H1 (cell line): ENCODE measurements at regions not wholly inside any gene's neighbourhood (a gene's known extent, or its start where the extent isn't known, plus 50 kb on each side); places are given as distances from the start of the nearest gene placed in this dataset.

Source experiments
- CTCF ChIA-PET: fragments of 300-600 bp; sonication (Branson Sonifier 250); formaldehyde crosslinking; loops from one replicate; lab custom pipeline; 2021; ENCODE audit not compliant: partially characterized antibody; lab: Charles Lee
- POLR2A ChIA-PET: fragments of 300-600 bp; sonication (Branson Sonifier 250); formaldehyde crosslinking; loops from one replicate; lab custom pipeline; 2021; ENCODE audit warnings: inconsistent platforms; ENCODE audit not compliant: partially characterized antibody; lab: Charles Lee
- DNase-seq, 2 experiments: peaks; one replicate each; pipeline versions ENCODE4 v3.0.0 to v3.0.0-alpha.2; 2010 to 2022; ENCODE audit warnings: low spot score in 2 of 2, low read depth in 1 of 2, mixed read lengths in 1 of 2
- FAIRE-seq: peaks from 2 replicates; lab custom pipeline; 2011; peaks lifted over from hg19 to GRCh38; lab: Jason Lieb, UNC
- H2AFZ ChIP-seq: 2 replicates; pipeline ENCODE4 v1.8.1; 2012; ENCODE audit warnings: low read length, inconsistent platforms
- H2AK5ac ChIP-seq: 2 replicates; pipeline ENCODE4 v1.6.1; 2013; ENCODE audit warnings: low read depth, low read length
- H2BK120ac ChIP-seq: replicated peaks from 2 replicates; pipeline ENCODE3; 2013; ENCODE audit warnings: low read depth, low read length, inconsistent platforms
- H2BK12ac ChIP-seq: 2 replicates; pipeline ENCODE4 v1.6.1; 2013; ENCODE audit warnings: low read depth, low read length
- H2BK15ac ChIP-seq: 2 replicates; pipeline ENCODE4 v1.6.1; 2013; ENCODE audit warnings: low read length
- H2BK20ac ChIP-seq: 2 replicates; pipeline ENCODE4 v1.6.1; 2013; ENCODE audit warnings: low read length
- H2BK5ac ChIP-seq: 2 replicates; pipeline ENCODE4 v1.6.1; 2013; ENCODE audit warnings: low read depth, low read length
- H3K14ac ChIP-seq: 2 replicates; pipeline ENCODE4 v1.6.1; 2013; ENCODE audit warnings: inconsistent platforms; ENCODE audit not compliant: insufficient read length
- H3K18ac ChIP-seq: 2 replicates; pipeline ENCODE4 v1.6.1; 2013; ENCODE audit warnings: low read length; ENCODE audit errors: extremely low read depth
- H3K23ac ChIP-seq: 2 replicates; pipeline ENCODE4 v1.6.1; 2013; ENCODE audit warnings: inconsistent platforms; ENCODE audit not compliant: insufficient read length
- H3K23me2 ChIP-seq: 2 replicates; pipeline ENCODE4 v1.6.1; 2013; ENCODE audit warnings: low read depth, low read length
- H3K27ac ChIP-seq: 2 replicates; pipeline ENCODE4 v1.6.1; 2011; ENCODE audit warnings: low read depth, low read length, inconsistent platforms
- H3K27me3 ChIP-seq, 4 experiments: replicated peaks in 1 of 4; 1 replicate in 1 of 4; 2 replicates in 3 of 4; pipeline versions ENCODE4 v1.6.1 to v1.8.1; 2011 to 2013; ENCODE audit warnings: low read length in 3 of 4, mild to moderate bottlenecking in 3 of 4, inconsistent platforms in 2 of 4, mixed read lengths in 2 of 4, moderate library complexity in 1 of 4; ENCODE audit not compliant: control insufficient read depth in 3 of 4, insufficient read depth in 3 of 4; ENCODE audit errors: extremely low read depth in 1 of 4
- H3K36me3 ChIP-seq, 4 experiments: 2 replicates each; pipeline versions ENCODE4 v1.6.1 to v1.8.1; 2011 to 2013; ENCODE audit warnings: mild to moderate bottlenecking in 4 of 4, low read length in 3 of 4, moderate library complexity in 2 of 4, control low read depth in 1 of 4, inconsistent platforms in 1 of 4; ENCODE audit not compliant: insufficient read depth in 4 of 4, control insufficient read depth in 2 of 4
- H3K4ac ChIP-seq: replicated peaks from 2 replicates; pipeline ENCODE3; 2013; ENCODE audit warnings: low read length, low read depth, mixed read lengths, inconsistent platforms; ENCODE audit not compliant: insufficient read length
- H3K4me1 ChIP-seq, 4 experiments: replicated peaks in 1 of 4; 1 replicate in 1 of 4; 2 replicates in 3 of 4; pipeline versions ENCODE4 v1.6.1 to v1.8.1; 2011 to 2013; ENCODE audit warnings: low read length in 3 of 4, inconsistent platforms in 2 of 4, mixed read lengths in 1 of 4; ENCODE audit not compliant: insufficient read depth in 4 of 4, control insufficient read depth in 3 of 4
- H3K4me2 ChIP-seq, 2 experiments: 2 replicates each; pipeline versions ENCODE4 v1.6.1 to v1.8.1; 2011 to 2013; ENCODE audit warnings: low read depth in 2 of 2, low read length in 2 of 2, control low read depth in 1 of 2, inconsistent platforms in 1 of 2, mild to moderate bottlenecking in 1 of 2; ENCODE audit not compliant: insufficient read depth in 1 of 2
- H3K4me3 ChIP-seq, 4 experiments: fragments of 200-600, 300-600 bp in 1 of 4; sonication (generic), shearing (Covaris generic), sonication (Bioruptor Twin) in 1 of 4; 2 replicates each; pipeline versions ENCODE4 v1.5.1 to v1.8.1; 2011 to 2016; ENCODE audit warnings: low read length in 4 of 4, low read depth in 3 of 4, control low read depth in 2 of 4, inconsistent platforms in 2 of 4, mild to moderate bottlenecking in 2 of 4, mixed read lengths in 1 of 4, moderate library complexity in 1 of 4; ENCODE audit not compliant: insufficient read depth in 2 of 4; ENCODE audit errors: extremely low read depth in 1 of 4
- H3K56ac ChIP-seq: replicated peaks from 2 replicates; pipeline ENCODE3; 2013; ENCODE audit warnings: low read depth, mild to moderate bottlenecking, mixed read lengths, low read length, inconsistent platforms; ENCODE audit not compliant: insufficient read length
- H3K79me1 ChIP-seq: 2 replicates; pipeline ENCODE4 v1.6.1; 2013; ENCODE audit warnings: low read depth, low read length, control low read depth
- H3K79me2 ChIP-seq, 2 experiments: 2 replicates each; pipeline versions ENCODE4 v1.6.1 to v1.8.1; 2012 to 2013; ENCODE audit warnings: low read length in 2 of 2, mild to moderate bottlenecking in 2 of 2, inconsistent platforms in 1 of 2; ENCODE audit not compliant: insufficient read depth in 2 of 2, control insufficient read depth in 1 of 2
- H3K9ac ChIP-seq, 4 experiments: replicated peaks in 1 of 4; 1 replicate in 1 of 4; 2 replicates in 3 of 4; pipeline versions ENCODE4 v1.6.1 to v1.8.1; 2011 to 2013; ENCODE audit warnings: low read depth in 3 of 4, low read length in 3 of 4, control low read depth in 2 of 4, mild to moderate bottlenecking in 2 of 4, moderate library complexity in 2 of 4, inconsistent platforms in 1 of 4; ENCODE audit errors: extremely low read depth in 1 of 4
- H3K9me3 ChIP-seq, 2 experiments: 2 replicates each; pipeline versions ENCODE4 v1.6.1 to v1.8.1; 2012 to 2013; ENCODE audit warnings: mild to moderate bottlenecking in 2 of 2, moderate library complexity in 2 of 2, control low read depth in 1 of 2, inconsistent platforms in 1 of 2, low read depth in 1 of 2, low read length in 1 of 2, mixed read lengths in 1 of 2; ENCODE audit not compliant: insufficient read depth in 2 of 2
- H4K20me1 ChIP-seq, 2 experiments: replicated peaks in 1 of 2; 2 replicates each; pipeline versions ENCODE3 to v1.8.1; 2011 to 2013; ENCODE audit warnings: inconsistent platforms in 2 of 2, low read length in 2 of 2, mild to moderate bottlenecking in 1 of 2; ENCODE audit not compliant: insufficient read depth in 2 of 2, control insufficient read depth in 1 of 2
- H4K5ac ChIP-seq: 2 replicates; pipeline ENCODE4 v1.6.1; 2013; ENCODE audit warnings: low read length, low read depth, mixed read lengths, inconsistent platforms; ENCODE audit not compliant: insufficient read length
- H4K8ac ChIP-seq: 2 replicates; pipeline ENCODE4 v1.8.0; 2013; ENCODE audit warnings: mild to moderate bottlenecking, moderate library complexity, low read length, inconsistent platforms; ENCODE audit not compliant: insufficient read depth; ENCODE audit errors: extremely low read depth
- H4K91ac ChIP-seq: replicated peaks from 2 replicates; pipeline ENCODE3; 2013; ENCODE audit warnings: low read length, mixed read lengths, inconsistent platforms; ENCODE audit not compliant: insufficient read length
- CEBPB ChIP-seq: IDR thresholded peaks from 2 replicates; pipeline ENCODE4 v1.6.1; 2012; ENCODE audit warnings: low read depth, low read length
- EP300 ChIP-seq, 2 experiments: IDR thresholded peaks; 1 replicate in 1 of 2; 2 replicates in 1 of 2; pipeline ENCODE4 v1.6.1; 2011 to 2012; ENCODE audit warnings: low read depth in 2 of 2, low read length in 2 of 2, mild to moderate bottlenecking in 2 of 2, borderline replicate concordance in 1 of 2, inconsistent platforms in 1 of 2, moderate library complexity in 1 of 2
- KDM1A ChIP-seq: fragments of 200-600, 300-600 bp; sonication (generic); IDR thresholded peaks from 2 replicates; pipeline ENCODE4 v1.7.1; 2016; ENCODE audit warnings: mild to moderate bottlenecking, low read length, borderline replicate concordance
- POLR2AphosphoS5 ChIP-seq: IDR thresholded peaks from 2 replicates; pipeline ENCODE4 v1.6.1; 2011; ENCODE audit warnings: low read depth, low read length
- RXRA ChIP-seq: IDR thresholded peaks from 2 replicates; pipeline ENCODE4 v1.6.1; 2011; ENCODE audit warnings: low read depth, mild to moderate bottlenecking, low read length, moderate library complexity; ENCODE audit not compliant: insufficient read depth
- SP2 ChIP-seq: IDR thresholded peaks from 2 replicates; pipeline ENCODE4 v1.6.1; 2012; ENCODE audit warnings: mild to moderate bottlenecking, low read length, inconsistent platforms
- TAF1 ChIP-seq: IDR thresholded peaks from 2 replicates; pipeline ENCODE4 v1.6.1; 2011; ENCODE audit warnings: mild to moderate bottlenecking, low read depth, low read length
- WGBS, 2 experiments: shearing (Covaris generic) in 1 of 2; methylation state at CpG; one replicate each; pipeline versions ENCODE4 v1.1.6 to v1.1.7; 2013 to 2015; ENCODE audit warnings: low lambda C conversion rate in 2 of 2, mixed read lengths in 2 of 2, inconsistent platforms in 1 of 2, low coverage in 1 of 2, missing lambda C conversion rate in 1 of 2; ENCODE audit not compliant: insufficient replicate concordance in 2 of 2, insufficient coverage in 1 of 2, insufficient read length in 1 of 2; ENCODE audit errors: extremely low coverage in 1 of 2, missing lambda C conversion rate in 1 of 2; 5-methylcytosine and 5-hydroxymethylcytosine counted together
- TF ChIP-seq, protein P1 (sequence below): IDR thresholded peaks from 2 replicates; pipeline ENCODE4 v1.6.1; 2011; ENCODE audit warnings: low read depth, mild to moderate bottlenecking, low read length; ENCODE audit not compliant: insufficient read depth

- Histone ChIP-seq H3K4me2 (no peak overlapping the region), H3K9me3 (no peaks in the 10 kb centered on the region), H3K4me3 (no peak overlapping the region), H2BK12ac (peak overlapping the region; percentile 6; the same call in 1 of the 2 replicates), H2AK5ac (no peak overlapping the region), H3K56ac (no peak overlapping the region), H3K4me1 (peaks cover 0 to 6% (median 1%) of the 10 kb centered on the region in 4 experiments; a peak in 3 of 7 replicates), H2BK120ac (no peak overlapping the region), H3K4ac (no peak overlapping the region), H3K79me2 (no peaks in the 10 kb centered on the region), H2AFZ (no peak overlapping the region), H3K14ac (no peak overlapping the region), H2BK20ac (no peak overlapping the region), H4K8ac (no peak overlapping the region), H3K36me3 (no peaks in the 10 kb centered on the region)
- POLR2A ChIA-PET, result interaction anchor here (0.7 kb wide), 1 partner anchor 8 kb away, joined by 3 read pairs; no protein-coding TSS in a partner anchor
- WGBS, 2 experiments, result 85% methylated on average over 7 of the region's 7 CpGs; no CpG with 5 or more reads in 1 of the 2 experiments
- no peak for TF ChIP-seq CEBPB
- TF ChIP-seq KDM1A, result no peak
- TF ChIP-seq RXRA, result no peak
- TF ChIP-seq EP300 (IDR thresholded peaks at IDR 0.05; ENCODE audit: borderline replicate concordance in 1 of 2, low read depth in 2 of 2, low read length in 2 of 2), result no peak
- no peak for TF ChIP-seq POLR2AphosphoS5
- TF ChIP-seq SP2, result no peak
- no peak for TF ChIP-seq TAF1
- TF ChIP-seq, protein P1, sequence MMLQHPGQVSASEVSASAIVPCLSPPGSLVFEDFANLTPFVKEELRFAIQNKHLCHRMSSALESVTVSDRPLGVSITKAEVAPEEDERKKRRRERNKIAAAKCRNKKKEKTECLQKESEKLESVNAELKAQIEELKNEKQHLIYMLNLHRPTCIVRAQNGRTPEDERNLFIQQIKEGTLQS, result no peak
- TF ChIP-seq, all 59 proteins: peak for 0
- Histone ChIP-seq H3K27me3 (no peaks in the 10 kb centered on the region), H4K5ac (no peak overlapping the region), H3K23ac (no peak overlapping the region), H2BK5ac (peak overlapping the region; percentile 32; the same call in 1 of the 2 replicates), H2BK15ac (no peak overlapping the region), H3K23me2 (no peaks in the 10 kb centered on the region), H3K18ac (0 out of 2 replicates have a peak overlapping the region, but pooled peaks have one; percentile 3), H3K79me1 (no peaks in the 10 kb centered on the region), H3K9ac (peak overlapping the region in 1 of 4 experiments; percentile 21; a peak in 1 of 7 replicates), H3K27ac (no peak overlapping the region; the same call in 1 of the 2 replicates), H4K91ac (peak overlapping the region; percentile 1), H4K20me1 (no peaks in the 10 kb centered on the region)
- CTCF ChIA-PET, result interaction anchor here (1.0 to 12.8 kb wide), 8 partner anchors 10 to 150 kb away, joined by 3 to 238 read pairs (median 18); partner anchors contain the start of gene IL12A
- no peak for DNase-seq
- no peak for FAIRE-seq
Observed at GRCh38 chr3:159881828-159882309, 106.8 kb upstream of the IL12A start.
